Inferior parietal cortex (tissue), 1 donor: ENCODE measurements at regions not wholly inside any gene's neighbourhood (a gene's known extent, or its start where the extent isn't known, plus 50 kb on each side); places are given as distances from the start of the nearest gene placed in this dataset.

Source experiments
- DNase-seq: peaks from one replicate; pipeline ENCODE4 v3.0.0-alpha.2; 2016; ENCODE audit errors: extremely low spot score

DNA sequence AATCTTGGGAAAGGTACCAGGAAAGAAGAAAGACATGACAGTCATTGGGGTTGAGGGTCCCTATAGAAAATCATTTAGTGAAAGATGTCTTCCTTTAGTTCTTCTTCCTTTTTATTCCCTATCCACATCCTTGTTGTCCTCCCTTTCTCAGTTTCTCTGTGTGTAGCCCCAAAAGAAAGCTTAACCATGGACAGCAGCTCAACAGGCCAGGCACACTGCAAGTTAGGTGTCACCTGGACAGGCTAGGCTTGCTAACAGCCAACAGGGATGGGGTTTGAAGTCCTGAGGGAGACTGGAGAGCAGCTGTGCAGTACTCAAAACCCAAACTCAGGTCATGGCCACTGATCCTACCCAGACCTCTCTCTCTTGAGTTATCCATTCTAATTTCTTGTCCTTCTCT, 543.1 kb downstream of the TUSC7 start:
- no peak for DNase-seq

DNA sequence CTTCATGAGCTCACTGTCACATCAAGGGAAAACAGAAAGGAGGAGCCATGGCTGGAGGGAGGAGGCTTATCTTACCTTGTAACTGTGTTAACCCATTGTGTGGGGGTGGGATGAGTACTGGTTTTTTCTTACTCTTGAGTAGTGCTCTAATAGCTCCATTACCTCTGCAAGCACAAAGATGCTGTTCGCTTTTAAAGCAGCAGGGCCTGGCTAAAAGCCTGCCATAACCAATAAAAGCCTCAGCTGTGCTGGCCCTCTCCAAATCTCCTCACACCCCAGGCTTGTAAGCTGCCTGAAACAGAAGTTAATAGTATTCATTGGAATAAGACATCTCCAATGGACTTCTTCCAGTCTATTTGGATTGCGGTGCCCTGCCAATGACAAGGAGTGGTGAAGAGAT, 544.1 kb downstream of the TUSC7 start:
- no peak for DNase-seq

DNA sequence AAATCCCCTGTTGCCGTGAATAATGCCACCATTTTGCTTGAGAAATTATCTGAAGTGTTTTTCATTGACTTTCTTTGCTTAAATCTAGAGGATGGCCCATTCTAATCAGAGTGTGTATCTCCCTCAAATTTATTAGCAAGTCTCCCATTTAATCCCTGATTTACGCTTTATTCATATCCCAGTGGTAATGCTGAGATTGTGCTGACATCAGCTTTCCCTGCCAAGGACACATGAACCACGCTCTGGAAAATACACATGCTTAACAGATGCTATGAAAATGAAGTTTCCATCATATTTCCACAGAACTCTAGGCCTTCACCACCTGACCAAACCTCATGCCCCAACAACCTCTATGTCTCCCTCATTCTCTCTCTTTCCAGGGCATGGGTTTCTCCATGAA, 545.4 kb downstream of the TUSC7 start:
- no peak for DNase-seq

DNA sequence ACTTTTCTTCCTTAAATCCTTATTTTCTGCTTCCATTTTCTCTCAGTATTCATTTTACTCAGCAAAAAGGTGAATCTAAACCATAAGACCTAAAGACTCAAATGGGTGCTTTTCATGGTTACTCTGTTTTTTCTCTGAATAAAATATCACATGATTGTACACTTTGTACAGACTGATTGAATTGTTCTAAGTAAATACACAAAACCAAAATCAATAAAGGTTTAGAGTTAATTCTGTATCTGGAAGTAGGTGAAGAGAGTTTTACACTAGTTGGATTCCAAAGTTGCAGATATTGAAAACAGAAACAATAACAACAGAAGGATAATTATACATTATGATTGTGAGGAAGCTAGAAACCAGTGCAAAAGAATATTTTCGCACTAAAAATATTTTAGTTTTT, 546.2 kb downstream of the TUSC7 start:
- no peak for DNase-seq

DNA sequence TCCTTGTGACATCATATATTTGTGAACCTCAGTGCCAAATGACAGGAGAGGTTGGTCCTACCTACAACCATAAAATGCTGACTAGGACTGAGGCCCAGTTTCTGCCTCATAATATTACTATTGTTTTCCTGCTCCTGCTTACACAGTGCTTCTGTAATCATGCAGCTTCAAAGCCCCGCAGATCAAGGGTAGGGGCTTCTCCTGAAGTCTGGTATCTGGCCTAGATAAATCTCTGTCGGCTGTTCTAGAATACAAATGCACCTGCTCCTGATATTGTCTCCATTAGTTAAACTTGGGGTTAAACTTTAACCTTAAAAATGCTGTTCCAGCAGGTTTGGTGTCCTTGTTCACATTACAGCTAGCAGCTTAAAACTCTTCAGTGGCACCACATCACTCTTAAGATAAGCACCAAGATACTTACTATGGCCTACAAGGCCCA, 552.4 kb downstream of the TUSC7 start:
- no peak for DNase-seq

DNA sequence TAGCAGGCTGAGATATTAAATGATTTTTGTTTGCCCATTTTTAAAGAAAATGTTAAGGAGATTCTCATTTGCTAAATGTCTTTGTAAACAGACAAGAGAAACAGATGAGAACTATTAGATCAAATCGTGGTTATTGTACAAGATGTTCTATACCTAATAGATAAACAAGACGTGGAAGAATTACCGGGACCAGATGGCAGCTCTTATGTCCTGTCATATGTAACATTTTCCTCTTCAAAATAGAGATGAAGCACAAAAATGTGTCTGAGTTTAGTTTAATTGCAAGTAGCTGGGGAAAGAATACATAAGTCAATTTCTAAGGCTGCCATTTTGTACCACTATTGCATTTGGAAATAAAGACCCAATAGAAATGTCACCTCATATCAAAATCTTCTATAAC, 553.7 kb downstream of the TUSC7 start:
- DNase-seq, result no peak

DNA sequence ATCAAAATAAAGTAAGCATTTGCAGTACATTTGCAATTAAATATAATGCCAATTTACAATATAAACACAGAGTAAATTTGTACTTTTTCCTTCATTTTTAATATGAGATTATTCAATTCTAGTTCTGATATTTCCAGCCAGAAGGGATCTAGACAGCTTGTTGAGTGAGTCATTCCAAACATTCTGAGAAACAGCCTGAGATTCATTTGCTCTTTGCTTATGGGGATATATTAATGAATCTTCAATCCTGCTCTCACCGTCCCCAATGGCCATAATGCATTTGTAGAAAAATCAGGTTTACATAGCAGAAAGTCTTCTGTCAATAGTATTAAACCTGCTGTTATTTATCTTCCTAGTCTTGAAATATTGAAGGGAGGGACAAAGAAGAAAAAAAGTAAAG, 554.2 kb downstream of the TUSC7 start:
- no peak for DNase-seq

DNA sequence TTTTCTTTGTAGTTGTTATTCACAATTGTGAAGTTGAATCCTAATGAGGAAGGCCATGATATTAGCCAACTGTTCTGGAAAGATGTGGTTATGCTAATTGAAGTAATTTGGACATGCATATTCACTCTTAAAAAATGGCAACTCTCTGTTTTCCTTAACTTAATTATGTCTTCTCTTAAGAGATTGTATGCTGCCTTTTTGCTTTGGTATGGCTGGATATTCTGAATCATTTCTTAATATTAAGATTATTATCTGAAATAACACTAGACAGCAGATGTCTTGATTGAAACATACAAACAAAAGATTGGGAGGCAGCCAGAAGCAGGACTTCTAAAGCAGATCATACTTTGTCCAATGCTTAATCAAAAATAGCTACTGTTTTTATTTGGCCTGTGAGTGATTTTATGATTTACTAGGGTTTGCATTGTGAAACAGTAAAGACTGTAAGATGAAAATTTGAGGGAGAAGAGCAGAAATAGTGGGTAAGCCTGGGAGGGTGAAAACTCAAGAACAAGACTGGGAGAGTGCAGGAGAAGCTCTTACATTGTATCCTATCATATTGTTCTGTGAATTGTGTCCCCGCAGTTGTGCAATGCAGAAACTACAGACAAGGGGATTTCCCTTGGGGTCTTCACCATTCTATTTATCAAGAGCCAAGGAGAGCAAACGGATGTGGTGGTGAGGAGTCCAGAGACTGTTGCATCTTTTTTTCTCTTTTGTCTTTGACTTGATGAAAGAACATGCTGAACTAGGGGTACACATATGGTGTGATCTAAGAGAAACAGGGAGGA, 554.8 kb downstream of the TUSC7 start:
- no peak for DNase-seq

DNA sequence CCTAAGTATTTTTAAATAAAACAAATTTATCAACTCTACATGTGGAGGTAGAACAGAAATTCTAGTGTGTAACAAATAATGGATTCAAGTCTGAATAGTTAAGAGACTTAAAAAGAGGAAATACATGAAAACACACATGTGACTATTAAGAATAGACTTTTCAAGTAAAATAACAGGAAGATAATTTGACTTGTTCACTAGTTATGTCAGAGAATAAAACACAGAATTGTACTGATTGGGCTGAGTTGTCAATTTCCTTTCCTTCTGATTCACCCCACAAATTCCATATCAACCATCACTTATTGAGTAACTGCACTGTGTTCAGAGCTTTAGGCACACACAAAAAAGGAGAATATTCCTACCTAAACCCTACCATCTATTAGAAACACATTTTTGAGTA, 557.2 kb downstream of the TUSC7 start:
- DNase-seq, result no peak

DNA sequence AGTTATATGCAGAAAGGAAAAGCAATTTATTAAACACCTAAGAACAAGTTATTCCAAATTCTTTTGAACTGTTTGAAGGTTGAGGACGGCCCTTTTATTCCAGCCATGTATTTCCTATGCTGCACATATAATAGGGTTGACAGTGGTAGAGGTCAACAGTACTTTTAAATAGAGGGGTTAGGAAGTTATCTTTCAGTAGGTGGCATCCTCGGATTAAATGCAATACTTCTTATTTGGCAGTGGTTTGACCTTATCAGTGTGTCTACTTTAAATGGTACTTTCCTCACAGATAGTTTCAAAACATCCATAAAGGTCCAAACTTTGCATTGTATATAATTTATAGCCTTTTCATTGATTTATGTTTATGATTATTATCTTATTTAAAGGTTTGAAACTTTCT, 558.7 kb downstream of the TUSC7 start:
- no peak for DNase-seq

DNA sequence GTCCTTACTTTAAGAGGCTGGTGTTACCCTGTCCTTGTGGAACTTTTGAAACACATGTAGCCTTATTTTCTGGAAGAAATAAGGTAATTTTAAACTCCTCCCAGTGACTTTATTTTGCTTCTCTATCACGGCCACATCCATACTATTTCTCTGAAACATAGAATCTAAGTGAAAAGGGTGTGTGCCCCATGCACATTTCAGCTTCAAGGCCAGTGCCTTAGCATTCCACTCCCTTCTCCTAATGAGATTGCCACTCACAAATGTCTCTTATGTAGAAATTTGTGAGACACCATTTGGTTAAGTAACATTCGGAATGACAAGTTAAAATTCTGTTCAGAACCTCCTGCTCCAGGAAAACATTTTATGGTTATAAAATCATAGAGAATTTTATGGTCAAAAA, 562.7 kb downstream of the TUSC7 start:
- DNase-seq, result no peak

DNA sequence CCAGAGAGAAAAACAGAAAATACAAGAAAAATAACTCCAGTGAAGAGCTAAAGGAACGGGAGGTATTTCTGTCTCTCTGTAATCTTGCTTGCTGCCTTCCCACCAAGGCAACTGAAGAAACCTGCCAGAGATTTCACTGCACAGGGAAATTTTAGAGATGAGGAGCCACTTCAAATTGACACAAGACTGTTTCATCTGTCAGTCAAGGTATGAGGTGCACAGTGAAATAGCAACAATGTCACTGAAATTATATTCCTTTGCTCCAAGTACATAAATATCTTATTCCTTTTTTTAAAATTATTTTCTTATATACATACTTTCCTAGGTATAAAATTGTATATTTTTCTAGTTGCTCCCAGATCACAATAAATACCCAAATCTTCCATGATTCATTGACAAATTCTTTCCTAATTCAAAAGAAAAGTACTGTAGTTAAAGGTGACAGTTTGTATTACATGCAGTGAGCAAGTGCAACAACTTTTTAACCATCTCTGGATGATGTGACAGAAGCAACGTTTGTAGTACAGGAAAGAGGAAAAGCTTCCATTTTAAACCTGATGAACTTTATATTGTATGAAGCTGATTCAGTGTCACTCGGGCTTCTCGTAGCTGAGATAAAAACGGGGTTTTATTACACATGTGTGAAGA, 563.4 kb downstream of the TUSC7 start:
- no peak for DNase-seq

DNA sequence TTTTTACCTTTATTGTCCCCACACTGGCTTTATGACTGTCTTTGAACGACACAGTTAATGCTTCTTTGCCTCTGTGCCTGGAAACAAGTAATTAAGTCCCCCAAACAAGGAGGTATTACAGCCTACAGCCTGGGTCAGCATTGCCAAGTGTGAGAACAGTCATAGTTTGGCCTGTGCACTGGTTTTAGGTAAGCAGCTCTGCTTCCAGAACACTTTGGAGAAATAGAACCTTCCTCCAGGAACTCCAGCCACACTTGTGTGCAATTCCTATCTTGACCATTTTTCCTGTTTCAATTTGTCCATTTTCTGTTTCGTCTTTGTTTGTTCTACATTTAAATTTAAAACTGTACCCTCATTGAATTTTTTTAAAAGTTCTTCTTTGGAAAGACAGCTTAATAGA, 568.2 kb downstream of the TUSC7 start:
- no peak for DNase-seq

DNA sequence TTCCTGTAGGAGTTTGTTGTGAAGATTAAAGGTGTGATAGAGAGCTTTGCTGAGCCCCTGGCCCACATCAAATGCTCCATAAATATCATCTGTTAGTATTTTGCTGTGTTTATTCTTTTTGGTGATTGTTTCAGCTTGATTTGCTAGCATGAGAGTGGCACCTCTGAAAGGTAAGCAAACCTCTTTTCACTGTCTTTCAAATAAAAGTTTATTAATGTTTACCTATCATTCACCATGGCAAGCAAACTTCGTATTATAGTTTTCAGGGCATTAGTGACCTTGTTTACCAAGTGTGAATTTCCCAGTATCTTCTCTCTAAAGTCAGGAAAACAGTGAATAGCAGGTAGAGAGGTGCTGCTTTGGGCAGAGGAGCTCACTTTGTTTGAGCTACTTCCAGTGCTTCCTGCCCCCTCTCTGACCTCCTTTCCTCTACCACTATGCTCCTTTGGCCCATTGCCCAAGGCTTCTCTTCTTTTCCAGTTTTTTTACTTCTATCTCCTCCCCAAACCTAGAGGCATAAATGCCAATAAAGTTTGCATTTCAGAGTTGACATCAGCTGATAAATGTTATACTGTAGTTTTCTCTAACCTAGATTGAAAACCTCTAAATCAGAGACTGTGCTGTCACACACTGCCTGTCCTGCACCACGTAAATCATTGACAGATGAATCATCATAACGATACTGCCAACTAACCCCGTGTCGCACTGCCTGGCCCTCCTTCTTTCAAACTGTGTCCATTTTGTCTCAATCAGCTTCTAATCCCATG, 569.0 kb downstream of the TUSC7 start:
- DNase-seq, result no peak

DNA sequence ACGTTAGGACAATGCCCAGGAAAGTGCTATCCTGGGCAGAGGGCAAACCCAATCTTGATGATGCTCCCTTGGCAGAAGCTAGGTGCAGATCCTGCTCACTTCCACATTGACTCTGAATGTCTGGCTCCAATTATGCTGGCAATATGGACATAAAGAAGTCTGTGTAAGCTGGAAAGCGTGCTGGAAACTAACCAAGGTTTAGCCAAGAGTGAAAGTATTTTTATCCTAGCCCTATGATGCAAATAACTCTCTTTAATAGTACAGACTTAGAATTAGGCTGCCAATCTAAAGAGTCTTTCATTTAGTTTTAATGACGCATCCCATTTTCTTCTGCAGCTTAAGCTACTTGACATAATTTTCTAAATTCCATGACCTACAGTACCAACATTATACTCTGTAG, 571.8 kb downstream of the TUSC7 start:
- no peak for DNase-seq

DNA sequence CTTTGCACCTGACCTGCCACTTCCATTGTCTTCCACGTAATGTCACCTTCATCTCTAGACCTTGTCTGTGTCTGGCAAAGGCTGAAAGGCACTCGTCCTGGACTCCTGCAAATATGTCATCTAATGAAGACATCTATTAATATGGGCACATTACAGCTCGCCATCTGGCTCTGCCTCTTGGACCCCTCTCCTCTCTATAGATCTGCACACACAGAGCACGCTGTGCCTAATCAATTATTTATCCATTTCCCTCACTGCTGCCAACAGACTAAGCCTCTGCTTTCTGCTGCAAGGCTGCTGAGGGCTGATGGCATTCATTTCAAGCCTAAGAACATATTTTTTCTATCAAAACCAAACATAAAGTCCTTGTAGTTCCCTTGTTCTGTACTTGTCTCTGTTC, 573.0 kb downstream of the TUSC7 start:
- DNase-seq, result no peak

DNA sequence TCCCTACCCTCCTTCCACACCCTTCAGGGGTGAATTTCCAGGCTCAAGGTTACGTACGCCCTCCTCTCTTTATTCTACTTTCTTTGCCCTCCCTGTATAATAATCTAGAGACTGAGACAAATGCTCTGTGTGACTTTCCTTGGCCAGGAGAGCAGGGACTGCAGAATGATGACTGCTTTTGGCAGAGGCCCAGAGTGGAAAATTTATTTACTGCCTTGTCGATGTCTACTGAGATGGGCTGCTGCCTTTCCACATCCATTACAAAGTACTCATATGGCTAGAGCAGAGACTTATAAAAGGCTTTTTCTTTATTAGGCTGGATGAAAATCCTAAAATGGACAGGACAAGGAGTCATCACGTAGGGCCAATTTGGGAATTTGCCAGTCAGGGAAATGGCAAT, 576.2 kb downstream of the TUSC7 start:
- DNase-seq, result no peak

DNA sequence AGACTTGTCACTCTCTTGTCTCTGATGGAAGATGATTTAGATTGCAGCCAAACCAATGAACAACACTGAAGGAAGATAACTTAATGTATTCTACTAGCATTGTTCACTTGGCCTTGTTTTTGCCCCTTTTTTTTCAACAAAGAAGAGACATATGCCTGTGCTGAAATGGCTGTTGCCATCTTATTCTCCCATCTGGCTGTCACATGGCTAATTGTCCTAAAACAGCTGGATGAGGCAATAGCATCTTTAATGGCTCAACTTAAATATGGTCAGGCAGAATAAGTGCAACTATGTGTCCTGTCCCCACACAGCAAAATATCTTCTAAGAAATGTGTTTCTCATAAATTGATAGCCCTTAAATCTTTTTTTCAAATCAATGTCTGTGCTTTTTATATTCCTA, 576.9 kb downstream of the TUSC7 start:
- no peak for DNase-seq

DNA sequence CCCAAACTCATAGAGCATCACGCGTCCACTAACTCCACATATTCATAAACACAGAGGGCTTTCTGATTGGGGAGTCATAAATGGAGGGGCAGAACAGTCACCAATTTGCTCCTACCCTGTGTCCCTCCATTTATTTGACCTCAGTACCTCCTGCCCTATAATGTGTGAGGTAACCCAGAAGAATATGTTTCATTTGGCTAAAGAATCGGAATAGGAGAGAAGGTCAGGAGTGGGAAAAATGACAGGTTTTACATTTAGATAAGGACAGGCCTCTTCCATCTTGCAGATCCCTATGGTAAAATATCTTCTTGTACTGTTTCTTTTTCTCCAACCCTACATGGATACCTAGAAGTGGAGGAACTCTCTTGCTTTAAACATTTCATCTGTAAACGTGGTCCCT, 578.0 kb downstream of the TUSC7 start:
- DNase-seq, result no peak

DNA sequence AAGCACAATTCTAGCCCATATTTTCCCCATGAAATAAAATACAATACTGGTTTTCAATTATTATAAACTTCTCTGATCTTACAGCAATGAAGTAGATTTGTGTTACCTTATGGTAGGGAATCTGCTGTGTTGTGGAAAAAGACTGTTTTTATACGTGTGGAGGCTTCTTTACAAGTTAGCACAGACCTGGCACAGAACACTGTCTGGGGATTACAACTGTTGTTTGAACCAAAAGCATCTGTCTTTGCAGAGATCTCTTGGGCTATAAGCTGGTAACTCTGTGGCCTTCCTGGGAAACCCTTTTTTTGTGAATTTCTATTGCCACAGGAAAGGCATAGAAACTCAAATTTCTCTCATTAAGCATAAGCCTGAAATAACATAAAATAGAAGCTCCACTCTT, 581.9 kb downstream of the TUSC7 start:
- no peak for DNase-seq

DNA sequence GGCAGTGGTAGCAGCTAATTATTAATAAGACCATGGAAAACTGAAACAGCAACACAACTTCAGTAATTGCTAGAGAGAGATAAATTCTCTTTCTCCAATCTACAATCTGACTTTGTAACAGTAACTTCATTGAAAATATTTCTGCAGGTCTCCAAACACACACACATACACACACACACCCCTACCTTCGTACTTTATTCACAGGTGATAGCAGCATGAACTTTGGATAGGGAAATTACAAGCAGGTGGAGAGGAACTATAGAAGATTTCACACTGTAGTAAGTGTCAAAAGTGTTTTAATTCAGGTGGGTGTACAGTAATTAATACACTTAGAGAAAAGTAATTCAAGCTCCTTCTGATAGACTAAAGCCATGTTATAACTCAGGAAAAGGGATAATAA, 587.5 kb downstream of the TUSC7 start:
- DNase-seq, result no peak

DNA sequence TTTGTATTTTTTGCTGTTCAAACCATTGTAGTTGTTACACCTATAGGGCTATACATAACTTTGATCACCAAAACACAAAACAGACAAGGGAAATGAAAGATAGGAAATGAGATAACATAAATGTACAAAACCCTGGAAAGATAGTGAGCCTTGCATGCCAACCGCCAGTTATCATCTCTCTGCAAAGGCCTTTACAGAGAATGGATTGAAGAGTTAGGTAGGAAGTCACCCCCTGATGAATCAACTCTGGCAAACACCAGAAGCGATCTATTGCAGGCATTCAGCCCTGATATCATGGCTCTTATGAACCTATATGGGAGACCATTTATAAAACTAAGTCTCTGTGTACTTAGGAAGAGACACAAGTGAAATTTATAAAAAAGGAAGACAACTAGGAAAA, 588.0 kb downstream of the TUSC7 start:
- no peak for DNase-seq

DNA sequence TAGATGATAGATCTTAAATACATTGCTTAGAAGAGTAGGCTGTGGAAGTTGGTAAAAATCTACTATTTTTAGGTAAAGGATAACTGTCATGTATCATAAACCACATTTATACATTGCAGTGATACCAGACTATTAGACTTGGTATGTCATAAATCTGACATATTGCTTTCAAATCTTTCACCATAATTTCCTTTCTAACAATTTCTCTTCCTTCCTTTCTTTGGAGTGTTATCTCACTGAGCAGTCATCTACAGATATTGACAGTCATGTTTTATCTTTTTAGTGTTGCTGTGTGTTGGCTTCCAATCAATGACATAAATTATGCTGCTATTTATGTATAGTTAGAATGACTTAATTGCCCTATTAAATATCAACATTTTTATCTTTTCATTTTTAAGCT, 588.7 kb downstream of the TUSC7 start:
- DNase-seq, result no peak
